T-helper 2 cell treated with Interferon-gamma antibody and Interleukin-4, amounts not matched to agents 100 ng/mL and 5 ng/mL, for 36 hours (primary cell): ENCODE measurements at regions not wholly inside any gene's neighbourhood (a gene's known extent, or its start where the extent isn't known, plus 50 kb on each side); places are given as distances from the start of the nearest gene placed in this dataset.
"Not testable (repeated sequence)": the region's sequence is repeated elsewhere in the genome, so short reads cannot be mapped to it uniquely, and the experiment has no call there.

ENCODE experiments used
- intact Hi-C: fragments of 100-400 bp; cut with micrococcal nuclease; formaldehyde crosslinking; loops from one replicate; pipeline ENCODE4 v1.15.1; 2023

DNA sequence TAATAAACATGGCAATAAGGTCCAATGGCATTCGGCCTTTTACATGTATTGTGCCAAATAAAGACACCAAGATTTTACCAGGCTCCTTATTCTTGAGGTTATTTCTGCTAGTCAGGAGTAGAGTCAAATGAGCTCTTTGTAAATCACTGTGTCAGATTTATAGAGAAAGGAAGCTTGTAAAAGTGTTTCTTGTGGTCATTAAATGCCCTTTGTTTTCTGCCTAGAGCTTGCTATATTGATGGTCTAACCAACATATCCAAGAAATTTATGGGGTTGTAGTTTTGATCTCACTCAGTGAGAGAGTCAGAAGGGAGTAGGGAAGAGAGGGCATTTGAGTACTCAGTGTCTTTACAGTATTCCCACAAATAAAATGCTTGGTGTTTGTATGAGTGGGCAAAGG lies 86.2 kb upstream of the FRMPD4 start:
- intact Hi-C loops = no loop called here

DNA sequence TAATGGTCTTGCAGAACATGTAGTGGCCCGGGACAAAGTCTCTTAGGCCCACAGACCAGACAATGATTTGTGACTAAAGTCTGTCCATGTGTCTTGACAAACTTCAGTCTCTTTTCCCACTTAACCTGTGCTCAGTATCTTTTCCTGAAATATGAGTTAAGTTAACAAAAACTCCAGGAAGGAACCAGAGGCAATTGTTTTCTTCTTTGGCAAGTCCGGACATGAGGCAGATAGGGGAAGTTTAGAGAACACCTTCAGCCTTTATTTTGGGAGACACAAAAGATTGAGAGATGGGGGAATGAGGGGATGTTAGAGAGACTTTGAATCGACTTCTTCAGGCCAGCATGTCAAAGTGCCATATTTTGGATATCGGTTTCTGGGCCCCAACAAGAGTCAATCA lies 80.2 kb upstream of the FRMPD4 start:
- intact Hi-C loops = no loop called here

DNA sequence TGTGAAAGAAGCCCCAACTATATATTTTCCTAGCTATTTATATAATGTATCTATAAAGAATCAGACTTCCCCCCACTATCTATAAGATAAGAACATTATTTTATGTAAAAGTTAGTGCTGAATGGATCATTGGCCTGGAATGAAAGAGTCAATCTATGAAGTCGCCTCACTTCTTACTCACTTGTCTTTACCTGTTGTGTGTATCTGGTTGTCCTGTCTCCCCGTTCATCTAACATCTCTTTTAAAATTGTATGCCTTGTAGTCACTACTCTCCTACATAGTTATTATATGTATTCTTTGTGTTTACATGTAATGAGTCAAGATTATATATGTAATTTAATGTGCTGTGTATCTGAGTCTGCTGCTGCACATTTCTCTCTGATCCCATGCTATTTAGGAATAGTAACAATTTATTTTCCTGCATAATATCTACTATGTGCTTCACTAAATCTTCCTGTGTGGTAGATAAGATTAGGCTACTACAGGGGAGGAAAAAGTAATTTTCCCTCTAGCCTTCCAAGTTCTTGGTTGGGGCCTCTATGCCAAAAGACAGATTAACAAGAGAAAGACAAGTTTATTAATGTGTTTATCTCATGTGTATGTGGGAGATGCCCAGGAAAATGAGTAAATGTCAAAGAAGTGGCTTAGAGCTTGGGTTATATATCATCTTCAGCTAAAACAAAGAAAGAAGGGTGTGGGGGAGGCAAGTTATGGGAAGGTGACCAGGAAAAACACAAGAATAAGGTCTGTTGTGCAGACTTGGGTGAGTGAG lies 77.6 kb upstream of the FRMPD4 start:
- intact Hi-C loops = no loop called here

DNA sequence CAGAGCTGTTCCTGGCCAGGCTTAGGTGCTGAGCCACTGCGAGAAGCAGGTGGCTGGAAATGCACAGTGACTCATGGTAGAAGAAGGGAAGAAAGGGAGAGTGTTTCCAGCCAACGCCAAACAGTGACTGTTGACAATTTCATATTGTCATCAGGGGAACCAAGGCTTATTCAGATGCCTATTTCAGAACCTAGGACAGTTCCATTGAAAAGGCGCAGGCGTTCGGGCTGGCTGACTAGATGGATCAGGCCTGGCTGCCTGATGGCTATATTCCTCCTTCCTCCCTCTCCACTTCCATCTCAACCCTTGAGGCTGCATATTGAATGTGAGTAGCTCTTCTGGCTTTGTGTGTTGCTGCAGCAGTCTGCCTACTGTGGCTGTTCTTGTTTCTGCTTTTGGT lies 73.0 kb upstream of the FRMPD4 start:
- intact Hi-C loops = no loop called here

DNA sequence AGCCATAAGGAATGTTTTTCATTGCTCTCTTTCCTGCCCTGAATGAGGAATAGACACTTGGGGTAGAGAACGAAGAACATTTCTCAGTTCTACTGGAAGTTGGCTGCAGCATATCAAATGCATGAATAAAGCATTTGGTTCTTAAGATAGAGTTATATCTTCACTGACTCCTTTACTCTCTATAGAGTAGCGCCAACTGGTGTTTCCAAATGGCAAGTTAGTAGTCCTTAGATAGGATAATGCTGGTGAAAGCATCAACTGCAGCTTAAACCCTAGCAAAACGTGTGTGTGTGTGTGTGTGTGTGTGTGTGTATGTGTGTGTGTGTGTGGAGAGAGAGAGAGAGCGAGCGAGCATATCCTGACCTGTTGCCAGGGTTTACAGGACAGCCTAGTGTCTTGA lies 62.2 kb upstream of the FRMPD4 start:
- intact Hi-C loops = no loop called here

DNA sequence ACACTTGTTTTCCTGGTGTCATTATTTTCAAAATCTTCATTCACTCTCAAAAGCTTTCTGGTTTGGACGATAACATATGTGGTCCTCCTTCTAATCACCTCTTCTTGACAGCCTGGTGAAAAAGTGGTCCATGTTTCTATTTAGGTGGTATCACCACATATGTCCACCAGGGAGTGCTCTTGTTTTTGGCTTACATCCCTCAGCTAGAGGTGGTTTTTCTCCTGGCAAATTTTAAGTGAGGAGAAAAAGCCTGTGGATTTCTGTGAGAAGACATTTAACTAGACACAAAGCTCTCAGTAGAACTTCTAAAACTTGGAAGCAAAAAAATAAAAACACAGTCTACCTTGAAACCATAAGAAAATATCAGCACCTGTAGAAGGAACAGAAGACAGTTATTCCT lies 58.0 kb upstream of the FRMPD4 start:
- intact Hi-C loops = no loop called here

DNA sequence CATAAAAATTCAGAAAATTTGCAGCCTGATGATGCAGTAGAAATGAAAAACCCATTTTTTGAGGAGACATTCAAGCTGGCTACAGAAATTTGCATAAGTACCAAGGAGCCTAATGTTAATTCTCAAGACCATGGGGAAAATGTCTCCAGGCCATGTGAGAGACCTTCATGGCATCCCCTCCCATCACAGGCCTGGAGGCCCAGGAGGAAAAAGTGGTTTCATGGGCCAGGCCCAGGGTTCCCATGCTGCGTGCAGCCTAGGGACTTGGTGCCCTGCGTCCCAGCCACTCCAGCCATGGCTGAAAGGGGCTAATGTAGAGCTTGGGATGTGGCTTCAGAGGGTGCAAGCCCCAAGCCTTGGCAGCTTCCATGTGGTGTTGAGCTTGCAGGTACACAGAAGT lies 55.3 kb upstream of the FRMPD4 start:
- intact Hi-C loops = not testable (repeated sequence)
